ENCODE measurements at regions not wholly inside any gene's neighbourhood (a gene's known extent, or its start where the extent isn't known, plus 50 kb on each side); places are given as distances from the start of the nearest gene placed in this dataset.

DNA sequence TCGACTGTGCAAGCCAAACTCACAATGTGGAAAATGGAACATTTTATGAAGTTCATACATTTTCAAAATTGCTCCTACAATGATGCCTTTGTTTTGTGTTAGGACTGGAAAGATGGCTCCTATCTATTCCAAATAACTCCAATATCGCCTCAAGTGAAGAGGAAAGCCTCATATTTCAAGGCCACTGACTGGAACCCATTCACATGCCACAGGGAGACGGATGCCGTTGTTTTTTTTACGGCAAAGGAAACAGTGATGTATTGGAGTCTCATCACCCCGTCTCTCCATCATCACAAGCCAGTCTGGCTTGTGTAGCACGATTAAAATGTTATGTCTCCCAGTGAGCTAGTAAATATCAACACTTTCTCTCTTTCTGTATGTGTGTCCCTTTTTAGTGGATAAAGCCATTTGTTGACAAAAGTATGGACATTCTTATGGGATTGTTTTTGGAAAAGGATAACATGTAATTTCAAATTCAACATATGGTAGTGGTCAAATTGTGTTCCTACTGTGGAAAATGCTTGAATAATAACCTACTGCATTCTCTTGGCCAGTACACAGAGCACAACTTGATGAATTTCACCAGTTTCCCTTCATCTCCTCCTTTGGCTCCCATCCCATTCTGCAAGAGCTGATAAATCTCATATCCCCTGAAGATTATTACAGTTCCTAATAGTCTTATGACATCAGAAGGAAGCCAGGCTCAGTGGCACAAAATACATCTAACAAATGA is 109.5 kb upstream of the PITRM1 start:
- no peak for TF ChIP-seq GABPA (IDR thresholded peaks at IDR 0.05; ENCODE audit: low read depth)
- TF ChIP-seq, protein P1, sequence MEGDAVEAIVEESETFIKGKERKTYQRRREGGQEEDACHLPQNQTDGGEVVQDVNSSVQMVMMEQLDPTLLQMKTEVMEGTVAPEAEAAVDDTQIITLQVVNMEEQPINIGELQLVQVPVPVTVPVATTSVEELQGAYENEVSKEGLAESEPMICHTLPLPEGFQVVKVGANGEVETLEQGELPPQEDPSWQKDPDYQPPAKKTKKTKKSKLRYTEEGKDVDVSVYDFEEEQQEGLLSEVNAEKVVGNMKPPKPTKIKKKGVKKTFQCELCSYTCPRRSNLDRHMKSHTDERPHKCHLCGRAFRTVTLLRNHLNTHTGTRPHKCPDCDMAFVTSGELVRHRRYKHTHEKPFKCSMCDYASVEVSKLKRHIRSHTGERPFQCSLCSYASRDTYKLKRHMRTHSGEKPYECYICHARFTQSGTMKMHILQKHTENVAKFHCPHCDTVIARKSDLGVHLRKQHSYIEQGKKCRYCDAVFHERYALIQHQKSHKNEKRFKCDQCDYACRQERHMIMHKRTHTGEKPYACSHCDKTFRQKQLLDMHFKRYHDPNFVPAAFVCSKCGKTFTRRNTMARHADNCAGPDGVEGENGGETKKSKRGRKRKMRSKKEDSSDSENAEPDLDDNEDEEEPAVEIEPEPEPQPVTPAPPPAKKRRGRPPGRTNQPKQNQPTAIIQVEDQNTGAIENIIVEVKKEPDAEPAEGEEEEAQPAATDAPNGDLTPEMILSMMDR (IDR thresholded peaks at IDR 0.05; ENCODE audit: insufficient read depth, low read length) = no peak
- no peak for TF ChIP-seq POLR2AphosphoS5 (IDR thresholded peaks at IDR 0.05; ENCODE audit: low read depth)
- no peak for TF ChIP-seq SPI1 (IDR thresholded peaks at IDR 0.05; ENCODE audit: borderline replicate concordance, low read depth)
- TF ChIP-seq, protein P2, sequence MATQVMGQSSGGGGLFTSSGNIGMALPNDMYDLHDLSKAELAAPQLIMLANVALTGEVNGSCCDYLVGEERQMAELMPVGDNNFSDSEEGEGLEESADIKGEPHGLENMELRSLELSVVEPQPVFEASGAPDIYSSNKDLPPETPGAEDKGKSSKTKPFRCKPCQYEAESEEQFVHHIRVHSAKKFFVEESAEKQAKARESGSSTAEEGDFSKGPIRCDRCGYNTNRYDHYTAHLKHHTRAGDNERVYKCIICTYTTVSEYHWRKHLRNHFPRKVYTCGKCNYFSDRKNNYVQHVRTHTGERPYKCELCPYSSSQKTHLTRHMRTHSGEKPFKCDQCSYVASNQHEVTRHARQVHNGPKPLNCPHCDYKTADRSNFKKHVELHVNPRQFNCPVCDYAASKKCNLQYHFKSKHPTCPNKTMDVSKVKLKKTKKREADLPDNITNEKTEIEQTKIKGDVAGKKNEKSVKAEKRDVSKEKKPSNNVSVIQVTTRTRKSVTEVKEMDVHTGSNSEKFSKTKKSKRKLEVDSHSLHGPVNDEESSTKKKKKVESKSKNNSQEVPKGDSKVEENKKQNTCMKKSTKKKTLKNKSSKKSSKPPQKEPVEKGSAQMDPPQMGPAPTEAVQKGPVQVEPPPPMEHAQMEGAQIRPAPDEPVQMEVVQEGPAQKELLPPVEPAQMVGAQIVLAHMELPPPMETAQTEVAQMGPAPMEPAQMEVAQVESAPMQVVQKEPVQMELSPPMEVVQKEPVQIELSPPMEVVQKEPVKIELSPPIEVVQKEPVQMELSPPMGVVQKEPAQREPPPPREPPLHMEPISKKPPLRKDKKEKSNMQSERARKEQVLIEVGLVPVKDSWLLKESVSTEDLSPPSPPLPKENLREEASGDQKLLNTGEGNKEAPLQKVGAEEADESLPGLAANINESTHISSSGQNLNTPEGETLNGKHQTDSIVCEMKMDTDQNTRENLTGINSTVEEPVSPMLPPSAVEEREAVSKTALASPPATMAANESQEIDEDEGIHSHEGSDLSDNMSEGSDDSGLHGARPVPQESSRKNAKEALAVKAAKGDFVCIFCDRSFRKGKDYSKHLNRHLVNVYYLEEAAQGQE (IDR thresholded peaks at IDR 0.05; ENCODE audit: insufficient replicate concordance, low read depth) = no peak
- Histone ChIP-seq H3K4me3 (replicated peaks; ENCODE audit: insufficient read depth, low read length) (no peak overlapping the region), H3K27ac (replicated peaks) (no peak overlapping the region), H3K27me3 (ENCODE audit: insufficient read depth, poor library complexity, severe bottlenecking) (no peaks in the 10 kb centered on the region)
- no peak for DNase-seq (ENCODE audit: low read depth in 1 of 2, low spot score in 1 of 2)

DNA sequence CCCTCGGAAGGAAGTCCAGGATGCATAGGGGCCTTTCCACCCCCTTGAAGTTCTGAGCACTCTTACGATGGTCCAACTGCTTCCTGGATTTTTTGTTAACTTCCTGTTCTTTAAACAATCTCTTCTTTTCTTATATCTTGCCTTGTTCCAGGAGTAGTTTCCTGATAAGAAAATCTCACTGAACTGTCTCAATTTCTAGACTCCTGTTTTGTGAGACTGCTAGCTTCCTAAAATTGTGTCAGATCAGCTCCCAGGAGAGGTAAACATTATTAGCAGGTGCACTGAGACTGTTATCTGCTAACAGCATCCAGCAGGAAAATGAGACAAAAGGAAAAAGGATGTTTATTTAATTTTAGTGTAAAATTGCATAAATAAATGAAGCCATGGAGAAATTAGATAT is 106.2 kb upstream of the PITRM1 start:
- DNase-seq (ENCODE audit: low read depth in 1 of 2, low spot score in 1 of 2) = no peak

DNA sequence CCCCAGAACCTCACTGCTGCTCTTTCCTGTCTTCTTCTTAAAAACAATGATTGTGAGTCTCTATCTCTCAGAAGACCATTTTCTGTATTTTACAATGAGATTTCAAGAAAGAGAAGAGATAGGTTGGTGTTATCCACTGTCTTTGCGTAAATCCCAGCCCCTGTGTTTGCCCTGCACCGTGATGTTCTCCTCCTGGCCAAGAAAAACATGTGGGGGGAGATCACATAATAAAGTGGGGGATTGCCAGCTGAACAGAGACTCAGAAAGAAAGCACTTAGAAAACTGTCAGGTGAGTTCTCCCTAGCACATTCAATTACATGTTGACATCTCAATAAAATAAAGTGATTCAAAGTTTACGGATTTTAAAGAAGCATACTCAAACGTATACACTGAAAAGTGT is 105.0 kb upstream of the PITRM1 start:
- H3K4me3 ChIP-seq (replicated peaks; ENCODE audit: insufficient read depth, low read length) = no peak overlapping the region
- no peaks in the 10 kb centered on the region for H3K27me3 ChIP-seq (ENCODE audit: insufficient read depth, poor library complexity, severe bottlenecking)
- TF ChIP-seq, protein P1 (IDR thresholded peaks at IDR 0.05; ENCODE audit: insufficient read depth, low read length) = no peak
- TF ChIP-seq POLR2AphosphoS5 (IDR thresholded peaks at IDR 0.05; ENCODE audit: low read depth) (no peak), SPI1 (IDR thresholded peaks at IDR 0.05; ENCODE audit: borderline replicate concordance, low read depth) (no peak), GABPA (IDR thresholded peaks at IDR 0.05; ENCODE audit: low read depth) (no peak)
- TF ChIP-seq, protein P2 (IDR thresholded peaks at IDR 0.05; ENCODE audit: insufficient replicate concordance, low read depth) = no peak
- DNase-seq (ENCODE audit: low read depth in 1 of 2, low spot score in 1 of 2) = no peak
- no peak overlapping the region for H3K27ac ChIP-seq (replicated peaks)

More for the DNA sequence above, 106.2 kb upstream of the PITRM1 start:
- TF ChIP-seq, protein P1 (IDR thresholded peaks at IDR 0.05; ENCODE audit: insufficient read depth, low read length) = no peak
- TF ChIP-seq SPI1 (IDR thresholded peaks at IDR 0.05; ENCODE audit: borderline replicate concordance, low read depth) = no peak
- no peak for TF ChIP-seq GABPA (IDR thresholded peaks at IDR 0.05; ENCODE audit: low read depth)
- TF ChIP-seq, protein P2 (IDR thresholded peaks at IDR 0.05; ENCODE audit: insufficient replicate concordance, low read depth) = no peak
- no peak for TF ChIP-seq POLR2AphosphoS5 (IDR thresholded peaks at IDR 0.05; ENCODE audit: low read depth)
- no peak overlapping the region for H3K4me3 ChIP-seq (replicated peaks; ENCODE audit: insufficient read depth, low read length)
- no peaks in the 10 kb centered on the region for H3K27me3 ChIP-seq (ENCODE audit: insufficient read depth, poor library complexity, severe bottlenecking)
- H3K27ac ChIP-seq (replicated peaks) = no peak overlapping the region
